ENCODE measurements at regions not wholly inside any gene's neighbourhood (a gene's known extent, or its start where the extent isn't known, plus 50 kb on each side); places are given as distances from the start of the nearest gene placed in this dataset.
"Not testable (repeated sequence)": the region's sequence is repeated elsewhere in the genome, so short reads cannot be mapped to it uniquely, and the experiment has no call there.

- not testable (repeated sequence) for TF ChIP-seq POLR2AphosphoS5, CTCF (IDR thresholded peaks at IDR 0.05)
These were observed 120.2 kb upstream of the ID2 start for GRCh38 chr2:8561692-8562091.
